Fibroblast of lung (primary cell): ENCODE measurements at regions not wholly inside any gene's neighbourhood (a gene's known extent, or its start where the extent isn't known, plus 50 kb on each side); places are given as distances from the start of the nearest gene placed in this dataset.

Source experiments
- DNase-seq, 2 donors: peaks; one replicate each; pipeline versions ENCODE4 v3.0.0 to v3.0.0-alpha.2; 2010; ENCODE audit warnings: low read depth in 2 of 2
- H2AFZ ChIP-seq: 2 replicates; pipeline ENCODE4 v1.5.1; 2012; ENCODE audit warnings: low read length, control low read depth, inconsistent platforms
- H3K27ac ChIP-seq: 2 replicates; pipeline ENCODE4 v1.5.1; 2011; ENCODE audit warnings: low read length, control low read depth; ENCODE audit not compliant: insufficient read depth
- H3K27me3 ChIP-seq: 2 replicates; pipeline ENCODE4 v1.5.1; 2011; ENCODE audit warnings: mild to moderate bottlenecking, low read length; ENCODE audit not compliant: control insufficient read depth, insufficient read depth
- H3K36me3 ChIP-seq: 2 replicates; pipeline ENCODE4 v1.5.1; 2011; ENCODE audit warnings: low read length; ENCODE audit not compliant: control insufficient read depth, insufficient read depth
- H3K4me1 ChIP-seq: 2 replicates; pipeline ENCODE4 v1.5.1; 2011; ENCODE audit warnings: low read length; ENCODE audit not compliant: control insufficient read depth, insufficient read depth; ENCODE audit errors: extremely low read depth
- H3K4me2 ChIP-seq: 2 replicates; pipeline ENCODE4 v1.5.1; 2011; ENCODE audit warnings: low read length, control low read depth; ENCODE audit not compliant: insufficient read depth; ENCODE audit errors: extremely low read depth
- H3K4me3 ChIP-seq, 4 experiments: fragments of 200-600 bp in 1 of 4; sonication (generic) in 1 of 4; replicated peaks in 1 of 4; 2 replicates each; pipeline ENCODE4 v1.5.1; 2011 to 2016; ENCODE audit warnings: low read length in 4 of 4, low read depth in 3 of 4, mild to moderate bottlenecking in 3 of 4, control low read depth in 2 of 4, inconsistent platforms in 1 of 4, mixed read lengths in 1 of 4; ENCODE audit not compliant: insufficient read depth in 1 of 4; ENCODE audit errors: control extremely low read depth in 1 of 4
- H3K79me2 ChIP-seq: 2 replicates; pipeline ENCODE4 v1.5.1; 2012; ENCODE audit warnings: mild to moderate bottlenecking, low read length, inconsistent platforms; ENCODE audit not compliant: control insufficient read depth, insufficient read depth
- H3K9ac ChIP-seq: 2 replicates; pipeline ENCODE4 v1.5.1; 2011; ENCODE audit warnings: mild to moderate bottlenecking, low read length, control low read depth; ENCODE audit not compliant: insufficient read depth
- H3K9me3 ChIP-seq: 2 replicates; pipeline ENCODE4 v1.5.1; 2012; ENCODE audit warnings: low read depth, low read length; ENCODE audit not compliant: control insufficient read depth, insufficient read depth
- H4K20me1 ChIP-seq: 2 replicates; pipeline ENCODE4 v1.5.1; 2011; ENCODE audit warnings: low read length; ENCODE audit not compliant: control insufficient read depth, insufficient read depth; ENCODE audit errors: extremely low read depth
- CTCF ChIP-seq, 2 donors: IDR thresholded peaks in 1 of 2; conservative IDR thresholded peaks in 1 of 2; 1 replicate in 1 of 2; 2 replicates in 1 of 2; pipeline ENCODE4 v1.5.1; 2011 to 2012; ENCODE audit warnings: low read length in 2 of 2, control low read depth in 1 of 2, inconsistent platforms in 1 of 2, low read depth in 1 of 2, mild to moderate bottlenecking in 1 of 2
- EZH2 ChIP-seq: IDR thresholded peaks from 2 replicates; pipeline ENCODE4 v1.5.1; 2012; ENCODE audit warnings: low read length, control low read depth, mild to moderate bottlenecking; ENCODE audit errors: missing control alignments

DNA sequence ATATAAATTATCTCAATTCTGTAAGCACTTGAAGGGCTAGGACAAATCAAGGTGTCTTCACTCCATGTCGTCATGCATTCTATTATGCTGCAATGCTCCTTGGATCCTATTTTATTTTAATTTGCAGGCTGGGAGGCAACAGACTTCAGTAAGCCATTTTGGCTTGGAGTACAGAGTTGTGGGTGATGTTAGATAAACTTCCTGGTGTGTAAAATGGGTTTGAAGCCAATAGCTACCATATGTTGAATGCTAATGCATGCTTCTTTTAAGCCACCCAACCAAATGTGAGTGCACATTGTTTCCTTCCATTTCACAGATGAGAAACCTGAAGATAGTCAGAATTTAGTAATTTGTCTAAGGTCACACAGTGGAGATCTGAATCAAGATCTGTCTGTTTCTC lies 482.8 kb downstream of the DISC1 start:
- Histone ChIP-seq H3K9ac (no peak overlapping the region), H3K4me1 (no peaks in the 10 kb centered on the region), H3K4me2 (no peak overlapping the region), H3K27me3 (no peaks in the 10 kb centered on the region), H3K9me3 (no peaks in the 10 kb centered on the region), H2AFZ (no peak overlapping the region), H3K79me2 (no peaks in the 10 kb centered on the region), H4K20me1 (no peaks in the 10 kb centered on the region), H3K27ac (no peak overlapping the region), H3K36me3 (no peaks in the 10 kb centered on the region), H3K4me3 (no peak overlapping the region)
- DNase-seq: no peak
- TF ChIP-seq CTCF (conservative IDR thresholded peaks at IDR 0.05 in 1 of 2, IDR thresholded peaks at IDR 0.05 in 1 of 2; ENCODE audit: low read depth in 1 of 2, low read length in 2 of 2): no peak
- no peak for TF ChIP-seq EZH2

DNA sequence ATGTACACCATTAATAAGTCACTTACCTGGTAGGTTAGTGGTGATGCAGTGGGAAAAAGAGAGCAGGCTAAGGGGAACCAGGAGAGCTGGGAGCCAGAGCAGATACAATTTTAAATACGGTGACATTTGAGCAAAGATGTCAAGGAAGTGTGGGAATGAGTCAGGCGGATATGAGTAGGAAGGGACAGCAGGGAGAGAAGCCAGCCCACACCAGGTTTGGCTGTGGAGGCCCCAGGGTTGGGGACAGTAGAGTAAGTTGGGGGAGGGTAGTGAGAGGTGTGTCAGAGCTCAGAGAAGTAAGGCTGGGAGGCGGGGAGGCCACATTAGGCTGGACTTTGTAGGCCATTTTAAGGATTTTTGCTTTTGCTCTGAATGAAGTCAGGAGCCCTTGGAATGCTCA lies 482.0 kb downstream of the DISC1 start:
- H2AFZ ChIP-seq: no peak overlapping the region
- no peak for DNase-seq
- H3K27me3 ChIP-seq: no peaks in the 10 kb centered on the region
- H3K79me2 ChIP-seq: no peaks in the 10 kb centered on the region
- no peaks in the 10 kb centered on the region for H3K9me3 ChIP-seq
- no peak overlapping the region for H3K4me3 ChIP-seq
- no peaks in the 10 kb centered on the region for H4K20me1 ChIP-seq
- no peak overlapping the region for H3K27ac ChIP-seq
- no peaks in the 10 kb centered on the region for H3K4me1 ChIP-seq
- TF ChIP-seq CTCF (conservative IDR thresholded peaks at IDR 0.05 in 1 of 2, IDR thresholded peaks at IDR 0.05 in 1 of 2; ENCODE audit: low read depth in 1 of 2, low read length in 2 of 2): no peak
- no peak for TF ChIP-seq EZH2
- no peak overlapping the region for H3K4me2 ChIP-seq
- no peak overlapping the region for H3K9ac ChIP-seq
- H3K36me3 ChIP-seq: no peaks in the 10 kb centered on the region

GRCh38 chr1:232106415-232106814 lies 479.8 kb downstream of the DISC1 start:
- no peak for DNase-seq
- Histone ChIP-seq H2AFZ (no peak overlapping the region), H4K20me1 (no peaks in the 10 kb centered on the region), H3K27ac (no peak overlapping the region), H3K36me3 (no peaks in the 10 kb centered on the region), H3K9me3 (no peaks in the 10 kb centered on the region), H3K27me3 (no peaks in the 10 kb centered on the region), H3K4me3 (no peak overlapping the region), H3K79me2 (no peaks in the 10 kb centered on the region), H3K4me1 (no peaks in the 10 kb centered on the region), H3K9ac (no peak overlapping the region), H3K4me2 (no peak overlapping the region)
- TF ChIP-seq EZH2: no peak
- TF ChIP-seq CTCF (conservative IDR thresholded peaks at IDR 0.05 in 1 of 2, IDR thresholded peaks at IDR 0.05 in 1 of 2; ENCODE audit: low read depth in 1 of 2, low read length in 2 of 2): no peak
